GM21381 (cell line): ENCODE measurements at regions not wholly inside any gene's neighbourhood (a gene's known extent, or its start where the extent isn't known, plus 50 kb on each side); places are given as distances from the start of the nearest gene placed in this dataset.
"Not testable (repeated sequence)": the region's sequence is repeated elsewhere in the genome, so short reads cannot be mapped to it uniquely, and the experiment has no call there.

Experiments
- ATAC-seq: cut with Tn5 transposase; IDR thresholded peaks from one replicate; pipeline ENCODE4 v1.9.1; 2021; ENCODE audit warnings: mild to moderate bottlenecking, moderate library complexity; ENCODE audit not compliant: unreplicated experiment

DNA sequence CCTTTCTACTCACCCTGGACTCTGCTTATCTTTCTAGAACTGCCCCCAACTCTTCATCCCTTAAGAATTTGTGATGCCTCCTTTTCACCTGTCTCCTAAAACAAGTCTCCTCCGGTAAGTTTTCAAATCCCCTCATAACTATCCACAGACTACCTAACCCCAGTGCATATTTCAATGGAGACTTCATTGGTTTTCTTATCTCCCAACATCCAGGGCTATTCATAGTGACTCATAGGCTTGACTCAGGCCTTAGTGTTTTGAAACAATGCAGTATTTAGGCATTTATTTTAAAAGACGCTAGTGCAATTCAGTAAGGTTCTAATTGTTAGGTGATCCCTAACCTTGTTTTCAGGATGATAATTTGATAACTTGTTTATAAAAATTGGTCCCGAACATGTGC, 399.2 kb downstream of the CPS1 start:
- ATAC-seq, result no peak

DNA sequence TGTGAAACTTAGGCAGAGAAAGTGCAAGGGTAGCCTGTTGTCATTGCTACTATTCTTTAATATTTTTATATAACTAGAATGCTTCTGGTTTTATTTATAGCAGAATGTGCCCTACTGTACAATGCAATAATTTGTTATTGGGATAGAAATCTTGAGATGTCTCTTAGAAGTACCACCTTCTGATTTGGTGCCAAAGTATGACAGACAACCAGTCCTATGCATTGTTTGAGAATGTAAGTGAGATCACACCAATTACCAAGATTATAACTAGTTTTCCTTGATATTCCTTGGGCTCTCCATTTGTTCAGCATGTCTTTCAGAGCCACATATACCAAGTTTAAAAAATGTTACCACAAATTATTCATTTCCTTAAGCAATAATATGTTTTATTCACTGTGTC, 399.7 kb downstream of the CPS1 start:
- no peak for ATAC-seq

DNA sequence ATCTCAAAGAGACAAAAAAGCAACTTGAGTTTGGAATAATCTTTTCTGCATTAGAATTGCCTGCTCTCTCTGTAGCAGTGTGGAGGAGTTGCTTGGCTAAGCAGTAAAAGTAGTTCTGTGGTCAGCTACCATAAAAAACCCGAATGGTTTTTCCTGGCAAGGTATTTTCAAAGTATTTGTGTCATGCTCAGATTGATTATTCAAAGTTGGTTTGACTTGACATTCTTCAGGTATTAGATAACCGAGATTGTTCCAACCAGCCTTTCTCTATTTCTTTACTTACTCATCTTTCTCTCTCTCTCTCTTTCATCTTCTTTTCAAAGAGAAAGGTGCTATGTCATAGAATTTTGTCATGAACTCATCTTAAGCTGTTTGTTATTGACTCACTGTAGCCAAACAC, 404.9 kb downstream of the CPS1 start:
- ATAC-seq, result no peak

DNA sequence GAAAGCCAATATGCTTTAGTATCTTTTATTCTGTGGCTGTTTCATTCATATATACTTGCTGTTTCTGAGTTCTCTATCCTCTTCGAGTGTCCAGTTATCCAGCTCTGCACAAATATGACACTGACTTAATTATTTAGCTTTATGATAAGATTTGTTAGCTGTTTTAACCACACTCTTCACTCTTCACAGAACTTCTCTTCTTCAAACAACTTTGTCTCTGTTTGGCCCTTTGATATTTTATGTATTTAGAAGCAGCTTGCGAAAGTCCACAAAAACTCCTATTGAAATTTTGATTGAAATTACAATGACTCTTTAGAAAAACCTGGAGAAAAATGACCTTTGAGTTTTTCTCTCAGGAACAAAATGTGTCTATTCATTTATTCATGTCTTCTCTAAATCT, 407.0 kb downstream of the CPS1 start:
- ATAC-seq, result no peak

DNA sequence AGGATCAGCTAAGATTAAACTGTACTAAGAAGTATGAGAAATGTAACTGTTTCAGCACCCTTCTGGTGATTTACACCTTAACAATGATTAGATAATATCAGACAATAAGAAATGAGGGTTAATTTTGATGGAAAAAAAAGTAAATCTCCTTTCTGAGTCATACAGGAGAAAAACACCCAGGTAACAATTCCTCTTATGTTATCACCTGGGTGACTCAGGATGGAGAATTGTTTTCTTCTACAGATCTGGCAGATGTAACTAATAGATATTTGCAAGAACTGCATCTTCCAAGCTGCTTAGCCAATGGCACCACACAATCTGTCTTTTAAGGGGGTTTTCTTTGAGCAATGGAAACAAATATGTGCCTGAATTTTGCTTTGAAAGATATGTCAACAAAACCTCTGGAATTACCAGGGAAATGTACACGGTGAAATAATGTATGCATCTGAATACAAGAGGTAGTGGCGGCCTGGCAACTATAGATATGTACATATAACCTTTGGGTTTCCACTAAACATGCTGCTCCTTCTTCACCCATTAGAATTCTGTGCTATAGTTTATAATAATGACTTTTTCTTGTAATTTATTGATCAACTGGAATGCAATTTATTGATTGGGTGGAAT, 407.9 kb downstream of the CPS1 start:
- no peak for ATAC-seq

DNA sequence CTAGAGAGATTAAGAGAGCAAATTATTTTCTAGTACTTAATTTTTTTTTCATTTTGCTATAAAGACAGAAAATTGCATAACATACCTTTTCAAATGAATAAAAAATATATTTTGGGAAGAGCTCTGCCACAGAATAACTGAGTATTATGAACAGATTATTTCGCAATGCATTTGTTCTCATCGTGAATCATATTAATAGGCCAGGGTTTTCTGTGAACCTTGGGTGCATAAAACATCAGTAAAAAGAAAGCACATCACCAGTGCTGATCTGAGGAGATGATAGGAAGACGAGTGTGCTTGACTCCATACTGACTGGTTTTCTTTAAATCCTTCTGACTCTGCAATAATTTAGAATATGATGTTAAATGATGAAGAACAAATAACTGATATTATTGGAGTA, 409.1 kb downstream of the CPS1 start:
- ATAC-seq, result no peak

DNA sequence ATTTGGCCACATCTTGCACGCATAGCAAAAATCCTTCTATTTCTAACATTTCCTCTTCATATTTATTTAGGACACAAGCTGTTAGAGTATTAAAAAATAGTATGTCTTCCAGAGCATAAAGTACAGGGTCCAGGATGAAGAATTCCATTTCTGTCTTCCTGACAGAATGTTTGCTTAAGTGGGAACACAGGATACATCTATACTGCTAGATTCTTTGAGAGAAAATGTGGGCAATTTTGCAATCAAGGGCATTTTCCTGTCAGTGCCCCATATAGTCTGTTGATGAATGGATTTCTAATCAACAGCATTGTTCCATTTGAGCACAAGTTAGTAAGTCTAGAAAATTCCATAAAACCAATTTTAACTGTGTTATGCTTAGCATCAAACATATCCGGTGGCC, 409.9 kb downstream of the CPS1 start:
- ATAC-seq, result no peak

DNA sequence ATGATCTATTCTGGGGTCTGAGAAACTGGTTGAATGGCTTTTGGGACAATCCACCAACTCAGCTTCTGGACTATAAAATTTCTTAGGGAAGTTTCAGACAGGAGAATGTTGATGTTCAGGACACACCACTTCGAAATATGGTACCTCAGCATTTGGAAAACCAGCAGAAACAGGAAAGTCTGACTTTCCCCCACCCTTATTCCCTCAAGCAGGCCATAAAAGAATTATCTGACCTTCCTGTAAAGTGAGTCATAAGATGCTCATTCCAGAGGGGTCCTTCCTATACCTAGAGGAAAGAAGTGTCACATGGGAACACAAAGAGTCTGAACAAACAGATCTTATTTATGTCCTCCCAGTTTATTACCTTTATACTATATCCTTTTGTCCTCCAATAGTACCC, 415.0 kb downstream of the CPS1 start:
- ATAC-seq, result no peak

DNA sequence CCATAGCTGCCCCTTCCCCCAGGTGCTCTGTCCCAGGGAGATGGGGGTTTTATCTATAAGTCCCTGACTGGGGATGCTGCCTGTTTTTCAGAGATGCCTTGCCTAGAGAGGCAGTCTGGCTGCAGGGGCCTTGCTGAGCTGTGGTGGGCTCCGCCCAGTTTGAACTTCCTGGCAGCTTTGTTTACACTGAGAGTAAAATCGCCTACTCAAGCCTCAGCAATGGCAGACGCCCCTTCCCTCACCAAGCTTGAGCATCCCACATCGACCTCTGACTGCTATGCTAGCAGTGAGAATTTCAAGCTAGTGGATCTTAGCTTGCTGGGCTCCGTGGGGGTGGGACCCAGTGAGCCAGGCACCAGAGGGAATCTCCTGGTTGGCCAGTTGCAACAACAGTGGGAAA, 430.4 kb downstream of the CPS1 start:
- not testable (repeated sequence) for ATAC-seq

DNA sequence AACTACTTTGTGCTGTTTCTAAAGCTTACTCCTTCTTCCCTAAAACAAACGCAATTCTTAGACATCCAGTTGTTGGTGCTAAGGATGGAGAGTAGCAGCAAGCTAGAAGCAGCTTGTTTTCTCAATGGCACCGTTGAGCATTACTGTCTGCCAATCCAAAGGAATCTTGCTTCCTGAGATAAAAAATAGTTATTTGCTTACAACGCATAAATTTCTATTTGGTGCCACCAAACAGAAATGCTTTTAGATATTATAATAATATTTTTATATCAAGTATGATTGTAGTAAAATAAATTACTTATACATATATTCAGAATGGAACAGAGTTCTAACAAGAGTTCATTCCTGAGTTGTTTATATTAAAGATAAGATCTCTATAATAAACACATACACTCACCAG, 434.7 kb downstream of the CPS1 start:
- ATAC-seq, result no peak

DNA sequence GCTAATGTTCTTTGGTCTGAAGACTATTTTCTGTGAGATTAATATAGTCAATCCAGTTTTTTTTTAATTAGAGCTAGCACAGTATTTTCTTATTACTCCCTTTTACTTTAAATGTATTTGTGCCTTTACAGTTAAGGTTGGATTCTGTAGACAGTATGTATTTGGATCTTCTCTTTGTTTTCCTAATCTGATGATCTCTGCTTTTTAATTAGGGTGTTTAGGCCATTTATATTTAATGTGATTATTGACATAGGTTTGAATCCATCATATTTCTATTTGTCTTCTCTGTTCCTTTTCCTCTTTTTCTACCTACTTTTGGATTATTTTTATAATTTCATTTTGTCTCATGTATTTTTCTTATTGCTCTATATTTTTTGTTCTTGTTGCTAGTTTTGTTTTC, 437.7 kb downstream of the CPS1 start:
- no peak for ATAC-seq

DNA sequence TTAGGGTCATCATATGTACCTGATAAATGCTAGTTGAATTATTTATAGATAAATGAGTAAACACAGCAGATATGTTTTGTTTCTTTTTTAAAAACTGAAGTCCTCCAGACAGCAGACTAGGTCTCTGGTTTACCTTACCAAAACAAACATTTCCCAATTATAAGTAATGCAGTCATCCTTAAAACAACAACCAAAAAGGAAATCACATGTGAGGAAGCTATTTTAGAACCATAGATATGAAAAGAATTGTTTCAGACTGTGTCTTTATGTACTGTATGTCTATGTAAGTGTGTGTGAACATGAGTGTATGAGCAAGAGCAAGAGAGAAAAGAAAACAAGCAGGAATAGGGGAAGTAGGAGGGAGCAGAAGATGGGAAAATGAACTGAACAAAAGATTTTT, 441.0 kb downstream of the CPS1 start:
- no peak for ATAC-seq

DNA sequence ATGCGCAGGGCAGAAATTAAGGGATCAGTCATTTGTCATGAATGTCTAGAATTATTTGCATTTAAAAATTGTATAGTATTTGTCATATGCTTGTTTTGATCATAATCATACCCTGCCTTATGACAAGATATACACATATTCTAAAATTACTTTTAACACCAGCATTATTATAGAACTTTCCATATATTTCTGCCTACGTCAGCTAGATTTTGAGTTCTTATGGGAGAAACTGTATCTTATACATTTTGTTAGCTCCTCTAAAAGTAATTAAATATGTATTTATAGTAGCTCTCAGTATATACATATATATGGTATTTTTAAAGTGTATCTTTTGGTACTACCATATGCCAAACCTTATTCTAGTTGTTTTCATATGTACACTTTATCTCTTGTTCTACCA, 441.9 kb downstream of the CPS1 start:
- ATAC-seq, result no peak

DNA sequence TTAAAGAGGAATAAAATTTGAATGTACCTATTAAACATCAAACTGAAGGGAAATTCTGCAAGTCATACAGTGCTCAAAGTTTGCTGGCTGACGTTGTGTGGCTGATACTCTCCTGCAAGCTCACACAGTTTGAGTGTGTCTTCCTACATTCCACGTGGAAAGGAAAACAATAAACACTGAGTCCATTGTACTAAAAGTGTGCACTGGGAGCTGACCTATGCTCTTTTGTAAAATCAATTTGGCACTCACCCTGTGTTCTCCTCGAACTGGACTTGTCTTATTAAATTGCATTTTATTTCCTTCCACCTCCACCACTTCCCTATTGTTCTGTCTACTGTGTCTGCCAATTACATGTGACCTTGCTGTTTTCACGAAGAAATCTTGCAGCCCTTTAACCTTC, 458.0 kb downstream of the CPS1 start:
- ATAC-seq, result no peak

DNA sequence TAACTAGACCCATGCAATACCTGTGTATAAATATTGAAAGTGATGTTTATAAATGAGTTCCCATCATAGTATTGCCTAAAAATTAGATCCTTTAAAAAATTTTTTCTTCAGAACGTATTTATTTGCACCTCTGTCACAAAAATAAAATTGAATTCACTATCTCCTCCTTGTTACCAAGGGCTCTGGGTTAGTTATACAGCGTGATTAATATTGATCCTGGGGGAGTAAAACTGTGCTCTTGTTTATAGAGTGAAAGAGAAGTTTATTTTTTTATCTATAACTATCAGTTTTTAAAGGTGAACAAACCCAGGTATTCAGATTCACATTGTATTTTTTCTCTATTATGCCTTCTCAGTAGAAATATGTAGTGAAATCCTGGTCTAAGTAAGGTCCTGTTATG, 458.5 kb downstream of the CPS1 start:
- ATAC-seq, result no peak

DNA sequence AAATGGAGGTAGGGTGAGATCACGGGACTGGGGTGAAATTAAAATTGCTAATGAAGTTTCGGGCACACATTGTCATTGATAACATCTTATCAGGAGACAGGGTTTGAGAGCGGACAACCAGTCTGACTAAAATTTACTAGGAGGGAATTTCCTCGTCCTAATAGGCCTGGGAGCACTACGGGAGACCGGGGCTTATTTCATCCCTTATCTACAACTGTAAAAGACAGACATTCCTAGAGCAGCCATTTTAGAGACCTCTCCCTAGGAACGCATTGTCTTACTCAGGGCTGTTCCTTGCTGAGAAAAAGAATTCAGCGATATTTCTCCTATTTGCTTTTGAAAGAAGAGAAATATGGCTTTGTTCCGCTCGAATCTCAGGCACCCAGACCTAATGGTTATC, 468.7 kb downstream of the CPS1 start:
- not testable (repeated sequence) for ATAC-seq

DNA sequence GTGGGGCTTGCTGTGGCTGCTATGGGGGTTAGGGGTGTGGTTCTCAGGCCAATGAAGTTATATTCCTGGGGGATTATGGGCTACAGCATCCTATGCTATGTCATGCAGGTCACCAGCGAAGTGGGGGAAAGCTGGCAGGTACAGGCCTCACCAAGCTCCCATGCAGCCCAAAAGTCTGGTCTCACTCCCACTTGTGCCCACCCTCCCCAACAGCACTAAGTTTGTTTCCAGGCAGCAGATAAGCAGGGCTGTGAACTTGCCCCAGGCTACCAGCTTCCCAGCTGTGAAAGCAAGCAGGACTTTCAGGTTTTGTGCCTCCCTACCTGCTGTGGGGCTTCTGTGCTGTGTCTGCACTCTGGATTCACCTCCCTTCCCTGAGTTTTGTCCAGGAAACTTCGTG, 469.7 kb downstream of the CPS1 start:
- ATAC-seq, result no peak

DNA sequence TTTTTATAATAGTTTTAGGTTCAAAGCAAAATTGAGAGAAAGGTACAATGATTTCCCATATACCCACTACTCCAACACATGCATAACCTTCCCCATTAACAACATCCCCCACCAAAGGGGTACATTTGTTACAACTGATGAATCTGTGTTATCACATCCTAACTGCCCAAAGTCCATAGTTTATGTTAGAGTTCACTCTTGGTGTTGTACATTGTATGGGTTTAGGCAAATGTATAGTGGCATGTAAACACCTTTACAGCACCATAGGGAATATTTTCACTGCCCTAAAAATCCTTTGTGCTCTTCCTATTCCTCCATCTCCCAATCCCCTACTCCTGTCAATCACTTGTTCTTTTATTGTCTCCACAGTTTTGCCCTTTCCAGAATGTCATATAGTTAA, 471.6 kb downstream of the CPS1 start:
- no peak for ATAC-seq

DNA sequence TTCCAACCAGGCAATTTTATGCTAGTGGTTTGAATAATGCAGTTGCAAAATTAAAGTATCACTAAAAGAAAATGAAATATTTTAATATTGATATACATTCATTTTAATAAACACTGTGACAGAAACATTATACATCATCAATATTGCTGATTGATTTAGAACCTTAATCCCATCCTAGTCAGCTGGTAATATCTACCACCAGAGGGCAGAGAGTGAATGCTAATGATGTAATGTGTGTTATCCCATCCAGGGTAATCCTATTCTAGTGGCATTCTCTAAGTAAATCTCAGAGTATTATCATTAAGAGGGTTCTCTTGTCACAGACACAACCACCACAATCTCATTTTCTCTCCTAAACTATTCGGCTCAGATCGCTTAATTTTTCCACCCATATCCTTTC, 477.4 kb downstream of the CPS1 start:
- ATAC-seq, result no peak

DNA sequence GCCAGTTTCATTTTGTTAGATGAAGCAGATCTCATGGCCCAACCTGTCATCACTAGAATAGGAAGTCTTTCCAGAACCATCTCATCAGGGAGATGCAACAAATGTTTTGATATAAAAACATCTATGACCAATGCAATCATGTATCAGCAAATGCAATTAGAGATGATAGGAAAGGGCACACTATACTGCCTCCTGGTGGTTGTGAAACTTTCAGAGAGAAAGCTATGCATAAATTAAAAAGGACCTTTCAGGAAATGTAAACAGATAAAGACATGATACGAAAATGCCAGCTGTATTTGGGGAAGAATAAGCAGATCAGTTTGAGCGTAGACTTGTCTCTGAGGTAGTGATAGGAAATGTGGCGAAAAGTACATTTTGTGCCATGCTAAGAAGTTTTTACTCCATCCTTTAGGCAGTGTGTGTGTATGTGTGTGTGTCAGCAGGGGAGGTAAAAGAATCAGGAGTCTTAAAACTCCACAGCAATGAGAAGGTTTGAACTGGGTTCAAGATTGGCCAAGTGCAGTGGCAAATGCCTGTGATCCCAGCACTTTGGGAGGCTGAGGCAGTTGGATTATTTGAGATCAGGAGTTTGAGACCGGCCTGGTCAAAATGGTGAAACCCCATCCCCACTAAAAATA, 479.3 kb downstream of the CPS1 start:
- ATAC-seq, result peak; percentile 62

DNA sequence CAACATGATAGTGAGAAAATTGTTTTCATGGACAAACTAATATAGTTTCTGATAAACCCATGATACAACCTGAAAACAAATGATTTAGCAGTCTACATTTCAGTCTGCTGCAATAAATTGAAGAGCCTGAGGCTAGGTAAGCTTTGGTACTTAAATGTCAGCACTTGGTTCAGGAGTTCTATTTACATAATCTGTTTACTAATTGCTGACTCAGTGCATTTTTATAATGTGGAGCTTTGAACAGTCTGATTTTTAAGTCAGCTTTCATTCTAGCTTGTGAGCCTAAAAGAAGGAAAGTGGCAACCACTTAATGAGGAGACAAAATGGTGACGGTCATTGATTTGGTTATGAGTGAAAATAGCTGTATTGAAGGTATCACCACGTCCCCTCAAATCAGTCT, 488.6 kb downstream of the CPS1 start:
- no peak for ATAC-seq

DNA sequence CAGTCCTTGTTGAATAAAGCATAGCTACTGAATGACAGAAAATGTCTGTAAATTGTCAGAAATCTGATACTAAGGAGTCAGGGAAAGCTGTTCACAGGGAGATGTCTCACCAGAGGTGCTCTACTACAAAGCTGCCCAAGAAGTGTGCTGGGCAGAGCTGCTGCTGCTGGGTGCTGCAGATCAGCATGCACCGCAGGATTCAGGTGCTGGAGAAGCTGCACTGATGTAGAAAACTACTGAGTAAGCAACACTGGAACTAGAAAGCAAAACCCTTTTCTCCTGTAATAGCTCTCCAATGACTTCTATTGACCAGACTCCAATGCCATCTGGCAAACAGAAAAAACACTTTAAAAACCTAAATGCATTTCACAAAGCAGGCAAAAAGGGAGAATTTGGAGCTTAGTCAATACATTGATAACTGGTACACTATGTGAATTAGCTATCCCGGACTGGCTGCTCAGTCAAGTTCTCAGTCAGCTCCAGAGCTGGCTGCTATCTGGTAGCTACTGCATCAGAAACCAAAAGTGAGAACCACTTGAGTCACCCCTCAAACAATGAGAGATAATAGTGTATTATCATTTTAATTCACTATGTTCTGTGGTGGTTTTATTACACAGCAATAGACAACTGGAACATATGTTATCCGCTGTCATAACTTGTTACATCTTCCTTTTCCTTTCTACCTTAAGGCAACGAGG, 493.1 kb downstream of the CPS1 start:
- no peak for ATAC-seq

DNA sequence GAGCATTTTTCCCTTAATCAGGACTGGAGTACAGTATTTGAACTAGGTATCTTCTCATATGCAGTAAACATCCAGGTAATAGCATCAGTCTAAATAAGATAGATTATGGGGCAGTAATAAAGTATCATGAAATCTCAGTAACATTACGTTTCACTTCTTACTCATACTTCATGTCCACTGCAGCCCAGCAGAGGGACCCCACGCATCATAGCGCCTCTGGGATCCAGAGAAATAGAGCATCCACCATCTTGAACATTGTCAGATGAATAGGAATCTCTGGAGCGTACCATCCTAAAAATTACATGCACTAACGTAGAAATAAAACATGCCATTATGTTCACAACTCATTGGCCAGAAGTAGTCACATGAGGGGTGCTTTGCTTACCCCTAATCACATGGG, 499.0 kb downstream of the CPS1 start:
- ATAC-seq, result no peak
